OCI-LY3 (cell line): ENCODE measurements at regions not wholly inside any gene's neighbourhood (a gene's known extent, or its start where the extent isn't known, plus 50 kb on each side); places are given as distances from the start of the nearest gene placed in this dataset.

Experiments used
- H2AFZ ChIP-seq: fragments of 200-600, 300-600 bp; shearing (Covaris generic); 2 replicates; pipeline ENCODE4 v1.6.0; 2014; ENCODE audit warnings: antibody characterized with exemption, low read depth, low read length
- H3K27ac ChIP-seq: fragments of 200-600, 300-600 bp; sonication (generic); 2 replicates; pipeline ENCODE4 v1.5.1; 2014; ENCODE audit warnings: mild to moderate bottlenecking, low read length, moderate library complexity, mixed read lengths
- H3K27me3 ChIP-seq: fragments of 200-600, 300-600 bp; sonication (generic); 2 replicates; pipeline ENCODE4 v1.6.1; 2014; ENCODE audit warnings: low read depth, low read length, mixed read lengths
- H3K36me3 ChIP-seq: fragments of 200-600, 300-600 bp; sonication (generic); replicated peaks from 2 replicates; pipeline ENCODE3; 2014; ENCODE audit warnings: low read depth, low read length, mixed read lengths
- H3K4me1 ChIP-seq: fragments of 300-600, 200-600 bp; sonication (generic); 2 replicates; pipeline ENCODE4 v1.6.1; 2014; ENCODE audit warnings: low read length, mixed read lengths
- H3K4me2 ChIP-seq: fragments of 200-600, 300-600 bp; sonication (generic); 2 replicates; pipeline ENCODE4 v1.6.1; 2014; ENCODE audit warnings: low read length, mixed read lengths
- H3K4me3 ChIP-seq: fragments of 300-600, 200-600 bp; sonication (generic); 2 replicates; pipeline ENCODE4 v1.5.1; 2014; ENCODE audit warnings: antibody characterized with exemption, mild to moderate bottlenecking, low read length, moderate library complexity
- H3K79me2 ChIP-seq: fragments of 300-600, 200-600 bp; shearing (Covaris generic); 2 replicates; pipeline ENCODE4 v1.6.1; 2014; ENCODE audit warnings: mild to moderate bottlenecking, low read length, mixed read lengths
- H3K9ac ChIP-seq: fragments of 300-600, 200-600 bp; shearing (Covaris generic); 2 replicates; pipeline ENCODE4 v1.6.0; 2014; ENCODE audit warnings: mild to moderate bottlenecking, low read length, moderate library complexity
- H3K9me3 ChIP-seq: fragments of 200-600, 300-600 bp; shearing (Covaris generic); 2 replicates; pipeline ENCODE4 v1.6.1; 2014; ENCODE audit warnings: low read length, mixed read lengths; ENCODE audit not compliant: insufficient read depth
- H4K20me1 ChIP-seq: fragments of 200-600, 300-600 bp; sonication (generic); 2 replicates; pipeline ENCODE4 v1.6.1; 2016; ENCODE audit warnings: low read length, mixed read lengths; ENCODE audit not compliant: insufficient read depth
- CTCF ChIP-seq: fragments of 200-600, 300-600 bp; sonication (generic); IDR thresholded peaks from 2 replicates; pipeline ENCODE4 v1.5.1; 2014; ENCODE audit warnings: antibody characterized with exemption, low read length, low read depth
- EZH2phosphoT487 ChIP-seq: fragments of 200-600 bp; shearing (Covaris generic); IDR thresholded peaks from 2 replicates; pipeline ENCODE4 v1.6.1; 2018; ENCODE audit warnings: antibody characterized with exemption, mixed run types, low read depth

- no peak overlapping the region for H3K9ac ChIP-seq
- H3K27ac ChIP-seq: no peak overlapping the region
- no peaks in the 10 kb centered on the region for H3K27me3 ChIP-seq
- no peaks in the 10 kb centered on the region for H4K20me1 ChIP-seq
- no peak overlapping the region for H3K4me2 ChIP-seq
- no peak overlapping the region for H2AFZ ChIP-seq
- H3K4me3 ChIP-seq: no peak overlapping the region
- H3K9me3 ChIP-seq: peaks cover 15% of the 10 kb centered on the region; the same call in 1 of the 2 replicates
- H3K4me1 ChIP-seq: peaks cover 6% of the 10 kb centered on the region
- peaks cover 3% of the 10 kb centered on the region for H3K36me3 ChIP-seq
- no peak for TF ChIP-seq CTCF
- H3K79me2 ChIP-seq: no peaks in the 10 kb centered on the region
Observed at GRCh38 chr6:48840896-48841295, 622.2 kb downstream of the MMUT start.

- Histone ChIP-seq H2AFZ (no peak overlapping the region), H3K36me3 (peaks cover 3% of the 10 kb centered on the region), H3K4me3 (no peak overlapping the region), H4K20me1 (no peaks in the 10 kb centered on the region), H3K4me2 (no peak overlapping the region), H3K79me2 (no peaks in the 10 kb centered on the region), H3K4me1 (peaks cover 17% of the 10 kb centered on the region), H3K27me3 (no peaks in the 10 kb centered on the region), H3K9me3 (peaks cover 15% of the 10 kb centered on the region; the same call in 1 of the 2 replicates), H3K9ac (no peak overlapping the region), H3K27ac (no peak overlapping the region)
- TF ChIP-seq EZH2phosphoT487 (no peak), CTCF (no peak)
Observed at GRCh38 chr6:48839206-48839605, 623.8 kb downstream of the MMUT start.

- Histone ChIP-seq H3K4me2 (no peak overlapping the region), H2AFZ (no peak overlapping the region), H3K27ac (no peak overlapping the region), H3K79me2 (no peaks in the 10 kb centered on the region), H3K4me1 (peaks cover 17% of the 10 kb centered on the region), H3K4me3 (no peak overlapping the region), H3K27me3 (no peaks in the 10 kb centered on the region), H3K9me3 (peaks cover 15% of the 10 kb centered on the region; the same call in 1 of the 2 replicates), H3K36me3 (peaks cover 3% of the 10 kb centered on the region), H4K20me1 (no peaks in the 10 kb centered on the region), H3K9ac (no peak overlapping the region)
- TF ChIP-seq CTCF (no peak), EZH2phosphoT487 (no peak)
Observed at GRCh38 chr6:48837744-48838143, 625.3 kb downstream of the MMUT start.

GRCh38 chr6:48835421-48835958 is 627.6 kb downstream of the MMUT start:
- no peak overlapping the region for H3K27ac ChIP-seq
- H3K4me2 ChIP-seq: peak overlapping the region; percentile 44
- TF ChIP-seq EZH2phosphoT487 (no peak), CTCF (no peak)
- H3K4me3 ChIP-seq: 0 out of 2 replicates have a peak overlapping the region, but pooled peaks have one; percentile 2
- H3K4me1 ChIP-seq: peaks cover 17% of the 10 kb centered on the region
- no peaks in the 10 kb centered on the region for H3K36me3 ChIP-seq
- peak overlapping the region; percentile 58 for H2AFZ ChIP-seq
- H3K9ac ChIP-seq: no peak overlapping the region
- no peaks in the 10 kb centered on the region for H3K79me2 ChIP-seq
- H3K9me3 ChIP-seq: 0 out of 2 replicates have a peak, but pooled peaks cover 6% of the 10 kb centered on the region
- no peaks in the 10 kb centered on the region for H4K20me1 ChIP-seq
- H3K27me3 ChIP-seq: no peaks in the 10 kb centered on the region
